ENCODE measurements at regions not wholly inside any gene's neighbourhood (a gene's known extent, or its start where the extent isn't known, plus 50 kb on each side); places are given as distances from the start of the nearest gene placed in this dataset.

DNA sequence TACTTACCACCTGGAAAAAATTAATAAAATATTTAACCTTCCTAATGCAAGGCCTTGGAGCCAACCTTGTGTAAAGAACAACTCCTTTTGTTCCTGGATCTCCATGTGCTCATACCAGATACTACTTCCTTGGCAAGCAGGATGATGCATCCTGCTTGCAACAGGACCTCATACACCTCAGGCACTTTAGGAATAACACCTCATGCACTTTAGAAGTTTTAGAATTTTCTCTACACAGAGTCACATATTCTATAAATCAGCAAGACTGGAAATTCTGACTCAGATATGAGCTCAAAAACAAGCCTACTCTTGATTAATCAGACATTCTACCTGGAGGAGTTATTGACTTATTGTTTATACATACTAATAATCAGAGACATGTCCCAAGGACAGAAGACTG, 209.6 kb upstream of the CDH10 start:
- intact Hi-C loops (cut with DNase I) = no loop called here
- Histone ChIP-seq H3K4me3 (no peak overlapping the region), H3K36me3 (ENCODE audit: insufficient read depth in 1 of 2, low read depth in 1 of 2) (no peaks in the 10 kb centered on the region), H3K27ac (no peak overlapping the region), H3K4me1 (no peaks in the 10 kb centered on the region), H3K27me3 (ENCODE audit: insufficient read depth in 3 of 3, low read length in 2 of 3) (no peaks in the 10 kb centered on the region), H3K9me3 (no peaks in the 10 kb centered on the region)
- no peak for DNase-seq
- ATAC-seq = no peak
- TF ChIP-seq, protein P1, sequence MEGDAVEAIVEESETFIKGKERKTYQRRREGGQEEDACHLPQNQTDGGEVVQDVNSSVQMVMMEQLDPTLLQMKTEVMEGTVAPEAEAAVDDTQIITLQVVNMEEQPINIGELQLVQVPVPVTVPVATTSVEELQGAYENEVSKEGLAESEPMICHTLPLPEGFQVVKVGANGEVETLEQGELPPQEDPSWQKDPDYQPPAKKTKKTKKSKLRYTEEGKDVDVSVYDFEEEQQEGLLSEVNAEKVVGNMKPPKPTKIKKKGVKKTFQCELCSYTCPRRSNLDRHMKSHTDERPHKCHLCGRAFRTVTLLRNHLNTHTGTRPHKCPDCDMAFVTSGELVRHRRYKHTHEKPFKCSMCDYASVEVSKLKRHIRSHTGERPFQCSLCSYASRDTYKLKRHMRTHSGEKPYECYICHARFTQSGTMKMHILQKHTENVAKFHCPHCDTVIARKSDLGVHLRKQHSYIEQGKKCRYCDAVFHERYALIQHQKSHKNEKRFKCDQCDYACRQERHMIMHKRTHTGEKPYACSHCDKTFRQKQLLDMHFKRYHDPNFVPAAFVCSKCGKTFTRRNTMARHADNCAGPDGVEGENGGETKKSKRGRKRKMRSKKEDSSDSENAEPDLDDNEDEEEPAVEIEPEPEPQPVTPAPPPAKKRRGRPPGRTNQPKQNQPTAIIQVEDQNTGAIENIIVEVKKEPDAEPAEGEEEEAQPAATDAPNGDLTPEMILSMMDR (IDR thresholded peaks at IDR 0.05) = no peak

- 62 to 65% (median 63%) methylated on average over 5 of the region's 5 CpGs for WGBS, 3 donors
Measured at GRCh38 chr5:24850926-24851486, 206.2 kb upstream of the CDH10 start.

GRCh38 chr5:24849210-24849609, 204.4 kb upstream of the CDH10 start:
- H3K4me1 ChIP-seq = no peaks in the 10 kb centered on the region
- DNase-seq (no peak), ATAC-seq (no peak)
- H3K36me3 ChIP-seq (ENCODE audit: insufficient read depth in 1 of 2, low read depth in 1 of 2) = no peaks in the 10 kb centered on the region
- TF ChIP-seq, protein P1 (IDR thresholded peaks at IDR 0.05) = no peak
- WGBS, 3 donors = 65 to 69% (median 67%) methylated on average over 1 of the region's 1 CpG
- no peaks in the 10 kb centered on the region for H3K9me3 ChIP-seq
- no peaks in the 10 kb centered on the region for H3K27me3 ChIP-seq (ENCODE audit: insufficient read depth in 3 of 3, low read length in 2 of 3)
- H3K27ac ChIP-seq = no peak overlapping the region
- intact Hi-C loops (cut with DNase I) = no loop called here
- no peak overlapping the region for H3K4me3 ChIP-seq

More at GRCh38 chr5:24850926-24851486, 206.2 kb upstream of the CDH10 start:
- no peaks in the 10 kb centered on the region for H3K36me3 ChIP-seq (ENCODE audit: insufficient read depth in 1 of 2, low read depth in 1 of 2)
- TF ChIP-seq, protein P1 (IDR thresholded peaks at IDR 0.05) = no peak
- H3K27me3 ChIP-seq (ENCODE audit: insufficient read depth in 3 of 3, low read length in 2 of 3) = no peaks in the 10 kb centered on the region
- H3K4me3 ChIP-seq = no peak overlapping the region
- no peak for DNase-seq
- no peaks in the 10 kb centered on the region for H3K4me1 ChIP-seq
- intact Hi-C loops (cut with DNase I) = no loop called here
- H3K9me3 ChIP-seq = no peaks in the 10 kb centered on the region
- no peak overlapping the region for H3K27ac ChIP-seq
- ATAC-seq = no peak

DNA sequence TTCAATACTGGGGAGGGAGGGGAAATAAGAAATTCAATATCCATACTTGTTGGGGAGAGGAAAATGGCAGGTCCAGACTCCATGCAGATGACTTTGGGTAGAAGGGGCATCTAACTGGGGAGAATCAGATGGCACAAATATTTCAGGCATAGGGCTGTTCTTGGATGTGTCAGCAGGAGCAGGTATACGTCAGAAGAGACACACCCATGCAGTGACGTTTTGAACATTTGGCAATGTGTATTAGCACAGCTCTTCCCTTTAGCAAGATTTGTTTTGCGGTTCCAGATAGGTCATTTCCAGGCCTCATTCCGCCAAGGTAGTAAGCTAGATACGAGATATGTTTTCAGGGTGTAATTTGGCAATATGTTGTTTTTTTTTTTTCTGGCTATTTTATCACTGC, 187.2 kb upstream of the CDH10 start:
- H3K36me3 ChIP-seq (ENCODE audit: insufficient read depth in 1 of 2, low read depth in 1 of 2) = no peaks in the 10 kb centered on the region
- no peaks in the 10 kb centered on the region for H3K4me1 ChIP-seq
- H3K27ac ChIP-seq = no peak overlapping the region
- H3K4me3 ChIP-seq = no peak overlapping the region
- TF ChIP-seq, protein P1 (IDR thresholded peaks at IDR 0.05) = no peak
- H3K9me3 ChIP-seq = no peaks in the 10 kb centered on the region
- DNase-seq (no peak), ATAC-seq (no peak)
- no peaks in the 10 kb centered on the region for H3K27me3 ChIP-seq (ENCODE audit: insufficient read depth in 3 of 3, low read length in 2 of 3)
- intact Hi-C loops (cut with DNase I) = no loop called here
- whole genome bisulfite sequencing, 3 donors = 69 to 78% (median 71%) methylated on average over 5 of the region's 5 CpGs

DNA sequence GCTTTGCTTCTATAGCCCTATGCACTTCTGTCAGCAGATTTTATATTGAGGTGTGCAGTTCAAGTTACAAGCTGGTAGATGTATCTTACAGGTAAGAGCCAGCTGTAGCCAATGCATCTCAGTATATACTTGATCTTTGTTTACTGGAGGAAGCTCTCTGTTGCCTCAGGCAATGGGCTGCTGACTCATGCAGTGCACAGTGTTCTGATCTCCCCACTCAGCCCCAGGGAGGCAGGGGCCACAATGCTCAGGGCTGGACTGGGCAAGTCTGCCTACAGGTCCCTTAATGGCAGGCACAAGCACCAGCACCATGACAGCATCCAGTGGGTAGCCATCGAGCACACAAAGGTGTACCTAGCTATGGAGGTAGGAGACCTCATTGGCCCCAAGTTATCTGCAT, 178.8 kb upstream of the CDH10 start:
- no peaks in the 10 kb centered on the region for H3K9me3 ChIP-seq
- H3K4me1 ChIP-seq = no peaks in the 10 kb centered on the region
- H3K36me3 ChIP-seq (ENCODE audit: insufficient read depth in 1 of 2, low read depth in 1 of 2) = no peaks in the 10 kb centered on the region
- TF ChIP-seq, protein P1 (IDR thresholded peaks at IDR 0.05) = no peak
- no peak for DNase-seq
- intact Hi-C loops (cut with DNase I) = no loop called here
- 69 to 90% (median 79%) methylated on average over 1 of the region's 1 CpG for WGBS, 3 donors
- H3K27me3 ChIP-seq (ENCODE audit: insufficient read depth in 3 of 3, low read length in 2 of 3) = no peaks in the 10 kb centered on the region
- H3K4me3 ChIP-seq = no peak overlapping the region
- H3K27ac ChIP-seq = no peak overlapping the region
- ATAC-seq = no peak

All from psoas muscle (tissue), 7 donors.